ENCODE measurements at regions not wholly inside any gene's neighbourhood (a gene's known extent, or its start where the extent isn't known, plus 50 kb on each side); places are given as distances from the start of the nearest gene placed in this dataset.

DNA sequence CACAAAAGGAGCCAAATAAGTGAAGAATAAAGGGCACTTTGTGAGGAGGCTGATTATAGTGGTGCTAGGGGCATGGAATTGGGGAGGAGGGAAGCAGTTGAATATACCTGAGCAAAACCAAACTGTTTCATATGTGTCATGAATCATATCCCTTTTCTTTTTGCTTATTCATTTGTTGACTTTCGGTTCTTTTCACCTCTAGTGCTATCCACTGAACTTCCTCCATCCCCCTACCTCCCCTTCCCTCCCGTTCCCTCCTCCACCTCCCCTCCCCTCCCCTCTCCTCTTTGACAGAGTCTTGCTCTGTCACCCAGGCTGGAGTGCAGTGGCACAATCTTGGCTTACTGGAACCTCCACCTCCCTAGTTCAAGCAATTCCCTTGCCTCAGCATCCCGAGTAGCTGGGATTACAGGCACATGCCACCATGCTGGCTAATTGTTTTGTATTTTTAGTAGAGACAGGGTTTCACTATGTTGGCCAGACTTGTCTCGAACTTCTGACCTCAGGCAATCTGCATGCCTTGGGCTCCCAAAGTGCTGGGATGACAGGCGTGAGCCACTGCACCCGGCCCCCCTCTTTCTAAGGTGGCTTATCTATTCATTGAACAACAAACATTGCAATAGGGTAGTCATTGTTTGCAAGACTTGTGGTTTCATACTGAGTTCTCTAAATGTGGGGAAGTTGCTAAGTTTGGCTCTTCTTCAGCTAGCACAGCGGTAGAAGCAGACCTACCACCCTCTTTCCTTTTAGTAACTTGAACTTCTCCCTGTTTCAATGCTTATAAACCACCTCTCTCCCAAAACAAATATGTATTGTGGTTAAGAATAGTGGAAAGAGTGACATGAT lies 150.4 kb upstream of the PRPS1L1 start:
- H3K4me3 ChIP-seq (ENCODE audit: low read length), result no peak overlapping the region
- TF ChIP-seq, protein P1, sequence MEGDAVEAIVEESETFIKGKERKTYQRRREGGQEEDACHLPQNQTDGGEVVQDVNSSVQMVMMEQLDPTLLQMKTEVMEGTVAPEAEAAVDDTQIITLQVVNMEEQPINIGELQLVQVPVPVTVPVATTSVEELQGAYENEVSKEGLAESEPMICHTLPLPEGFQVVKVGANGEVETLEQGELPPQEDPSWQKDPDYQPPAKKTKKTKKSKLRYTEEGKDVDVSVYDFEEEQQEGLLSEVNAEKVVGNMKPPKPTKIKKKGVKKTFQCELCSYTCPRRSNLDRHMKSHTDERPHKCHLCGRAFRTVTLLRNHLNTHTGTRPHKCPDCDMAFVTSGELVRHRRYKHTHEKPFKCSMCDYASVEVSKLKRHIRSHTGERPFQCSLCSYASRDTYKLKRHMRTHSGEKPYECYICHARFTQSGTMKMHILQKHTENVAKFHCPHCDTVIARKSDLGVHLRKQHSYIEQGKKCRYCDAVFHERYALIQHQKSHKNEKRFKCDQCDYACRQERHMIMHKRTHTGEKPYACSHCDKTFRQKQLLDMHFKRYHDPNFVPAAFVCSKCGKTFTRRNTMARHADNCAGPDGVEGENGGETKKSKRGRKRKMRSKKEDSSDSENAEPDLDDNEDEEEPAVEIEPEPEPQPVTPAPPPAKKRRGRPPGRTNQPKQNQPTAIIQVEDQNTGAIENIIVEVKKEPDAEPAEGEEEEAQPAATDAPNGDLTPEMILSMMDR (conservative IDR thresholded peaks at IDR 0.05; ENCODE audit: low read length), result no peak
- no peak for DNase-seq (ENCODE audit: low read depth)

DNA sequence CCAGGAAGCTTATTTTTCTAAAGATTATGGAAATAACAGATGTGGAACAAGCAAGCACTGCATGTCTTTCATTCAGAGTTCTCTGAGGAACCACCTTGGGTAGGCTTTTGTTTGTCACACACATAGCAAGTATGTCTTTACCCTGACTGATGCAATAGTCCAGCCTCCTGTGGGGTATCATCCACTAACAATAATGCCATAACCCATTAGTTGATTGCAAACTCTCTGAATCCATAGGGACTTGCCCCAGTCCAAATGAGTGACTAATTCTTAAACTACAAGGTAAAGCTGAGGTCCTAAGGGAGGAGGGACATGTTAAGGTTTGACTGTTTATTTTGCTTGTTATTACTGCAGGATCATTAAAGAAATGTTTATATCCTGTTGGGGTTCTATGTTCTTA lies 151.4 kb upstream of the PRPS1L1 start:
- no peak for DNase-seq (ENCODE audit: low read depth)
- H3K4me3 ChIP-seq (ENCODE audit: low read length), result no peak overlapping the region
- TF ChIP-seq, protein P1 (conservative IDR thresholded peaks at IDR 0.05; ENCODE audit: low read length), result no peak

DNA sequence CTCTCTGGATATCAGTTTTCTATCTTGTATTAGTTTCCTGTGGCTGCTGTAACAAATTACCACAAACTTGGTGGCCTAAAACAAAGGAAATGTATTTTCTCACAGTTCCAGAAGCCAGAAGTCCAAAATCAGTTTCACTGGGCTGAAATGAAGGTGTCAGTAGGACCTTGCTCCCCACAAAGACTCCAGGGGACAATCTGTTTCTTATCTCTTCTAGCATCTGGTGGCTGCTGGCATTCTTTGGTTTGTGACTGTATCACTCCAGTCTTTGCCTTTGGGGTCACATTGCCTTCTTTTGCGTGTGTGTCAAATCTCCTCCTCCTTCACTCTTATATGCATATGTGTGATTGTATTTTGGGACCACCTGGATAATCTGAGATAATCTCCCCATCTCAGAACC lies 153.0 kb upstream of the PRPS1L1 start:
- no peak for DNase-seq (ENCODE audit: low read depth)
- TF ChIP-seq, protein P1 (conservative IDR thresholded peaks at IDR 0.05; ENCODE audit: low read length), result no peak
- H3K4me3 ChIP-seq (ENCODE audit: low read length), result no peak overlapping the region

DNA sequence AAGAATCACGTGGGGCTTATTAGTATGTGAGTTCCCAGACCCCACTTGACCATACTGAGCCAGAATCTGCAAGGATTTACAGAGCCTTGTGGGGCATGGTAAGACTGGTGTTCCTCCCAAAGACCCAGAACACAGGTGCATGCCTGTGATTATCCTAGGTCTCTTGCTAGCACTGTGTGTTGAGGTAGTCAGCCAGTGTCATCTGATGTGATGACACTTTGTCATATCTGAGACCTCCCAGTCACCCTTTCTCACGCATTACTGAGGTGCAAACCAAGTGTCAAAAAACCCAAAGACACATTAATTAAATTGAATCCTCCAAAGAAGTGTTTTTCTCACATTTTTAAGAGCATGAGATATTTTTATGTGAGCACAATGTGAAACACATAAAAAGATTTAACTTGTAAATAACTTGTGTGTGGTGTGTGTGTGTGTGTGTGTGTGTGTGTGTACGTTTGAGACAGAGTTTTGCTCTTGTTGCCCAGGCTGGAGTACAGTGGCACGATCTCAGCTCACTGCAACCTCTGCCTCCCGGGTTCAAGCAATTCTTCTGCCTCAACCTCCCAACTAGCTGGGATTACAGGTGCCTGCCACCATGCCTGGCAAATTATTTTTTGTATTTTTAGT lies 162.0 kb upstream of the PRPS1L1 start:
- H3K4me3 ChIP-seq (ENCODE audit: low read length), result no peak overlapping the region
- no peak for DNase-seq (ENCODE audit: low read depth)
- TF ChIP-seq, protein P1 (conservative IDR thresholded peaks at IDR 0.05; ENCODE audit: low read length), result no peak

DNA sequence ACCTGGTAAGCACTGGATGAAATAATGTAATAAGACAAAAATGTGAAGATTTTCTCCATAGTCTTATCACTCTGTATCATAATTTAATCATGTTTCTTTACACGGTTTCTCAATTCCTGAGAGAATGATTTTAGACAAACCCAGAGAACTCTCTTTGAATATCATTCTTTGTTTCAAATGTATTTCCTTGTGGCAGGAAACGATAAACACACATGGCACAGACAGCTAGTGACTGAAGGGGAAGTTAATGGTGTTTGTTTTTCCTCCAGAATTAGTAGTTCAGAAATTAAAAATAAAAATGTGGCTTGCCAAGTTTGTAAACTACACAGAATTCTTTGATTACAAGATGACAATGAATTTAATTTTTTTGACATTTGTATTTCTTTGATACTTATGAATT lies 163.7 kb upstream of the PRPS1L1 start:
- TF ChIP-seq, protein P1 (conservative IDR thresholded peaks at IDR 0.05; ENCODE audit: low read length), result no peak
- no peak for DNase-seq (ENCODE audit: low read depth)
- no peak overlapping the region for H3K4me3 ChIP-seq (ENCODE audit: low read length)

DNA sequence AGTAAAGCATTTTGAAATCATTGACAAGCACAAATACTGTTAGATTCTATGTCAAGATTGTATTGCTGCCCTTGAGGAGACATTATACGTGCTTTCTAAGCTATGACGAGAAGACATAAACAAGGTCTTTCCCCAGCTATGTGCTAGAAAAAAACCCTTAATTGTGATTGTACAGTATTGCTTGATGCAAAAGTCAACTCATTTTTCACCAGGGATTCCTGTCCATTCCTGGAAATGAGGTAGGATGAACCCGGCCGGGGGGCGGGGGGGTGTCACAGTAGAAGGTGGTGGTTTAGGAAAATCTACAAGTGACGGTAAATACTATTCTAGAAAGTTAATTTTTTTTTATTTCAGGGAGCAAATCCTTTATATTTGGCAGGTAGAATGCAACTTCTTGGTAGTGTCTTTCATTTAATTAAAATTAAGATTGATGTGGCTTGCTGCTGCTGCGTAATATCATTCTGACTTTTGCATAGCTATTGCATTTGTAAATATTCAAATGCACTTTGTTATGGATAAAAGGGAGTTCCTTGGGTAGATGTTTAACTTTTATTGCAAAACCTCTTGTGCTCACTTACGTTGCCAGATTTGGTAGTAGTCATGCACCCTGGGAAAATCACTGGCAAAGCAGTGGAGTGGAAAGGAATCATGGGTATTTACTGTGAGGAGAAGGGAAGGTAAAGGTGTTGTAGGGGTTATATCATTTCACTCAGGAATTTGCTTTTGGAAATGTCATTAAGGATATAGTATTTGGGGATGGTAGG lies 164.4 kb upstream of the PRPS1L1 start:
- TF ChIP-seq, protein P1 (conservative IDR thresholded peaks at IDR 0.05; ENCODE audit: low read length), result no peak
- DNase-seq (ENCODE audit: low read depth), result no peak
- no peak overlapping the region for H3K4me3 ChIP-seq (ENCODE audit: low read length)

Measured in AG10803 (cell line).